HEK293 (cell line): ENCODE measurements at regions not wholly inside any gene's neighbourhood (a gene's known extent, or its start where the extent isn't known, plus 50 kb on each side); places are given as distances from the start of the nearest gene placed in this dataset.

ENCODE experiments used
- EGR2 ChIP-seq: fragments of 450-650 bp; formaldehyde crosslinking; IDR thresholded peaks from 2 replicates; pipeline ENCODE4 v1.5.1; 2016; ENCODE audit warnings: low read depth, missing biosample characterization, missing genetic modification characterization
- KLF7 ChIP-seq: fragments of 450-650 bp; formaldehyde crosslinking; IDR thresholded peaks from 2 replicates; pipeline ENCODE4 v1.5.1; 2016; ENCODE audit warnings: missing biosample characterization, missing genetic modification characterization, borderline replicate concordance
- MZF1 ChIP-seq: fragments of 450-650 bp; formaldehyde crosslinking; IDR thresholded peaks from 2 replicates; pipeline ENCODE4 v1.5.1; 2017; ENCODE audit warnings: missing biosample characterization, missing genetic modification characterization, borderline replicate concordance
- REPIN1 ChIP-seq: fragments of 450-650 bp; formaldehyde crosslinking; IDR thresholded peaks from 2 replicates; pipeline ENCODE4 v1.5.1; 2017; ENCODE audit warnings: missing biosample characterization, missing genetic modification characterization, low read depth
- ZNF121 ChIP-seq: fragments of 450-650 bp; formaldehyde crosslinking; IDR thresholded peaks from 2 replicates; pipeline ENCODE4 v1.5.1; 2016; ENCODE audit warnings: missing biosample characterization, missing genetic modification characterization
- ZNF140 ChIP-seq: fragments of 450-650 bp; formaldehyde crosslinking; IDR thresholded peaks from 2 replicates; pipeline ENCODE4 v1.5.1; 2016; ENCODE audit warnings: missing biosample characterization, missing genetic modification characterization
- ZNF24 ChIP-seq: fragments of 450-650 bp; formaldehyde crosslinking; IDR thresholded peaks from 2 replicates; pipeline ENCODE4 v1.5.1; 2016; ENCODE audit warnings: missing biosample characterization, missing genetic modification characterization
- ZNF416 ChIP-seq: fragments of 450-650 bp; formaldehyde crosslinking; IDR thresholded peaks from 2 replicates; pipeline ENCODE4 v1.5.1; 2016; ENCODE audit warnings: missing biosample characterization, missing genetic modification characterization
- ZNF654 ChIP-seq: fragments of 450-650 bp; formaldehyde crosslinking; IDR thresholded peaks from 2 replicates; pipeline ENCODE4 v1.5.1; 2016; ENCODE audit warnings: low read depth, missing biosample characterization, missing genetic modification characterization
- ZNF776 ChIP-seq: fragments of 450-650 bp; formaldehyde crosslinking; IDR thresholded peaks from 2 replicates; pipeline ENCODE4 v1.5.0; 2017; ENCODE audit warnings: missing biosample characterization, missing genetic modification characterization, borderline replicate concordance
- TF ChIP-seq, protein P1 (sequence below): fragments of 450-650 bp; formaldehyde crosslinking; IDR thresholded peaks from 2 replicates; pipeline ENCODE4 v1.5.1; 2016; ENCODE audit warnings: missing biosample characterization, missing genetic modification characterization
- TF ChIP-seq, protein P2 (sequence below): fragments of 450-650 bp; formaldehyde crosslinking; IDR thresholded peaks from 2 replicates; pipeline ENCODE4 v1.5.1; 2016; ENCODE audit warnings: missing biosample characterization, missing genetic modification characterization
- TF ChIP-seq, protein P3 (sequence below): fragments of 450-650 bp; formaldehyde crosslinking; IDR thresholded peaks from 2 replicates; pipeline ENCODE4 v1.5.1; 2016; ENCODE audit warnings: missing biosample characterization, missing genetic modification characterization

DNA sequence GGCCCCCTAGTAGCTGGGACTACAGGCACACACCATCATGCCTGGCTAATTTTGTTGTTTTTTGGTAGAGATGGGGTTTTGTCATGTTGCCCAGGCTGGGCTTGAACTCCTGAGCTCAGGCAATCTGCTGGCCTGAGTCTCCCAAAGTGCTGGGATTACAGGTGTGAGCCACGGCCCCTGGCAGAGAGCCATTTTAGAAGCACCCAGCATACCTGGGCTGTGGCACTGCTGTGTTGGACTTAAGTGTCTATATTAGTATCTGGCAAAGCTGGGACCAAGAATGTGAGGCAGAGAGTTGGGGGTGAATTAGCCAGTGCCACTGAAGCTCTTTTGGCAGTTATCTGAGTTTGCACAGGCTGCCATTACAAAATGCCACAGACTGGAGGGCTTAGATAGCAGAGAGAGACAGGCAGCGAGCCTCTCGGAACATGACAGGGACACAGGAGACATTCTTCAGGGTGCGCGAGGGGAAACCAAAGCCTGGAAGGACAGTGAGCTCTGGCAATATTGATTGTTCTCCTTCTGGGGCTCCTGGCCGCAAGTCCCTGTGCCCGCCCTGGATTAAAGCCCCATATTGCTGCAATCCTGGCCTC is 87.7 kb upstream of the ALX4 start:
- TF ChIP-seq, protein P1, sequence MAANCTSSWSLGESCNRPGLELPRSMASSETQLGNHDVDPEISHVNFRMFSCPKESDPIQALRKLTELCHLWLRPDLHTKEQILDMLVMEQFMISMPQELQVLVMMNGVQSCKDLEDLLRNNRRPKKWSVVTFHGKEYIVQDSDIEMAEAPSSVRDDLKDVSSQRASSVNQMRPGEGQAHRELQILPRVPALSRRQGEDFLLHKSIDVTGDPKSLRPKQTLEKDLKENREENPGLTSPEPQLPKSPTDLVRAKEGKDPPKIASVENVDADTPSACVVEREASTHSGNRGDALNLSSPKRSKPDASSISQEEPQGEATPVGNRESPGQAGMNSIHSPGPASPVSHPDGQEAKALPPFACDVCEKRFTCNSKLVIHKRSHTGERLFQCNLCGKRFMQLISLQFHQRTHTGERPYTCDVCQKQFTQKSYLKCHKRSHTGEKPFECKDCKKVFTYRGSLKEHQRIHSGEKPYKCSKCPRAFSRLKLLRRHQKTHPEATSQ (tag by site-specific recombination), result no peak
- TF ChIP-seq, protein P2, sequence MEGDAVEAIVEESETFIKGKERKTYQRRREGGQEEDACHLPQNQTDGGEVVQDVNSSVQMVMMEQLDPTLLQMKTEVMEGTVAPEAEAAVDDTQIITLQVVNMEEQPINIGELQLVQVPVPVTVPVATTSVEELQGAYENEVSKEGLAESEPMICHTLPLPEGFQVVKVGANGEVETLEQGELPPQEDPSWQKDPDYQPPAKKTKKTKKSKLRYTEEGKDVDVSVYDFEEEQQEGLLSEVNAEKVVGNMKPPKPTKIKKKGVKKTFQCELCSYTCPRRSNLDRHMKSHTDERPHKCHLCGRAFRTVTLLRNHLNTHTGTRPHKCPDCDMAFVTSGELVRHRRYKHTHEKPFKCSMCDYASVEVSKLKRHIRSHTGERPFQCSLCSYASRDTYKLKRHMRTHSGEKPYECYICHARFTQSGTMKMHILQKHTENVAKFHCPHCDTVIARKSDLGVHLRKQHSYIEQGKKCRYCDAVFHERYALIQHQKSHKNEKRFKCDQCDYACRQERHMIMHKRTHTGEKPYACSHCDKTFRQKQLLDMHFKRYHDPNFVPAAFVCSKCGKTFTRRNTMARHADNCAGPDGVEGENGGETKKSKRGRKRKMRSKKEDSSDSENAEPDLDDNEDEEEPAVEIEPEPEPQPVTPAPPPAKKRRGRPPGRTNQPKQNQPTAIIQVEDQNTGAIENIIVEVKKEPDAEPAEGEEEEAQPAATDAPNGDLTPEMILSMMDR, result no peak
- TF ChIP-seq MZF1 (no peak), ZNF416 (tag by site-specific recombination) (no peak), ZNF776 (tag by site-specific recombination) (no peak), EGR2 (tag by site-specific recombination) (no peak), ZNF24 (tag by site-specific recombination) (no peak), ZNF140 (no peak), REPIN1 (tag by site-specific recombination) (no peak), KLF7 (tag by site-specific recombination) (no peak), ZNF121 (tag by site-specific recombination) (no peak), ZNF654 (tag by site-specific recombination) (no peak)
- TF ChIP-seq, protein P3, sequence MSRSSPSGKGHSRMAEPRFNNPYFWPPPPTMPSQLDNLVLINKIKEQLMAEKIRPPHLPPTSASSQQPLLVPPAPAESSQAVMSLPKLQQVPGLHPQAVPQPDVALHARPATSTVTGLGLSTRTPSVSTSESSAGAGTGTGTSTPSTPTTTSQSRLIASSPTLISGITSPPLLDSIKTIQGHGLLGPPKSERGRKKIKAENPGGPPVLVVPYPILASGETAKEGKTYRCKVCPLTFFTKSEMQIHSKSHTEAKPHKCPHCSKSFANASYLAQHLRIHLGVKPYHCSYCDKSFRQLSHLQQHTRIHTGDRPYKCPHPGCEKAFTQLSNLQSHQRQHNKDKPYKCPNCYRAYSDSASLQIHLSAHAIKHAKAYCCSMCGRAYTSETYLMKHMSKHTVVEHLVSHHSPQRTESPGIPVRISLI, result no peak
